ES-I3 (cell line): ENCODE measurements at regions not wholly inside any gene's neighbourhood (a gene's known extent, or its start where the extent isn't known, plus 50 kb on each side); places are given as distances from the start of the nearest gene placed in this dataset.

ENCODE experiments used
- H3K36me3 ChIP-seq: 2 replicates; pipeline ENCODE4 v1.6.1; 2013; ENCODE audit warnings: mild to moderate bottlenecking, low read length, control low read depth, moderate library complexity; ENCODE audit not compliant: insufficient read depth
- H3K4me1 ChIP-seq: 2 replicates; pipeline ENCODE4 v1.6.1; 2013; ENCODE audit warnings: mild to moderate bottlenecking, control low read depth, low read length; ENCODE audit not compliant: insufficient read depth
- H3K9ac ChIP-seq: 2 replicates; pipeline ENCODE4 v1.6.1; 2013; ENCODE audit warnings: low read depth, mild to moderate bottlenecking, low read length, moderate library complexity
- H3K9me3 ChIP-seq: 2 replicates; pipeline ENCODE4 v1.6.1; 2013; ENCODE audit warnings: mild to moderate bottlenecking, low read length, moderate library complexity; ENCODE audit not compliant: control insufficient read depth, insufficient read depth

DNA sequence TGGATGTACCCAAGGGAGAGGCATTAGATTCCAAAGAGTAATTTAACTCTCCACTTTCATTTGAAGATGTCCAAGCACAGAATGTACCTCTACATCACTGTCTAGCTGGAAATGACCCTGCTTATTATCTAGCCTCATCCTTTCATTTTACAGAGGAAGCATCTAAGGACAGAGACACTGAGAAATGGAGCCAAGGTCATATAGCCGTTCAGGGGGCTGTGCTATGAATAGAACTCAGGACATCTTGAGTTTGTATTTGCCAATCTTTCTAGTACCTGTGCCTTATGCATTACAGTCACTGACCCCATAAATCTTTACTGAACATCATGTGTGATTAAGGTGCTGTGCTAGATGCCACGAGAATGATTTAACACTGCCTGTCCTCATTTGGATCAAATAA lies 138.2 kb upstream of the SPTLC3 start:
- 0 out of 2 replicates have a peak, but pooled peaks cover 3% of the 10 kb centered on the region for H3K4me1 ChIP-seq
- no peak overlapping the region for H3K9ac ChIP-seq
- no peaks in the 10 kb centered on the region for H3K9me3 ChIP-seq
- H3K36me3 ChIP-seq, result no peaks in the 10 kb centered on the region

GRCh38 chr20:12874933-12875332 lies 133.8 kb upstream of the SPTLC3 start:
- no peaks in the 10 kb centered on the region for H3K36me3 ChIP-seq
- no peak overlapping the region for H3K9ac ChIP-seq
- H3K4me1 ChIP-seq, result 0 out of 2 replicates have a peak, but pooled peaks cover 3% of the 10 kb centered on the region
- H3K9me3 ChIP-seq, result no peaks in the 10 kb centered on the region

DNA sequence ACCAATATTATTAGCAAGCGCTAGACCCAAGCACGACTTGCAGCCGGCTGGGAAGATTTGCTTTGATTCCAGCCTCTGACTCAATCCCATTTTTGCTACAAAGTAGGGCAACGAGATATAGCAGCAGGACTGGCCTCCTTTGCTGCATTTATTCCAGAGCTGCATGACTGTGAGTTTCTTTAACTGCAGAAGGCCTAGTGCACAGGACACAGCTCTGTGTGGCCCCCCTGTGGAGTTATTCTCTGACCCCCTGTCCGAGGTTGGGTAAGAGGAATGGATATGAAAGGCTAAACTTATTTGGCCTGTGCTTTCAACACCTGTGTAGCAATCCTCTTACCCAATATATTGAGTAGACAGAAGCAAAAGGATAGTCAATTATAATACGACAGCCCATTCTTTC lies 133.3 kb upstream of the SPTLC3 start:
- no peak overlapping the region for H3K9ac ChIP-seq
- H3K4me1 ChIP-seq, result 0 out of 2 replicates have a peak, but pooled peaks cover 3% of the 10 kb centered on the region
- no peaks in the 10 kb centered on the region for H3K9me3 ChIP-seq
- no peaks in the 10 kb centered on the region for H3K36me3 ChIP-seq

GRCh38 chr20:12882832-12883506 lies 125.8 kb upstream of the SPTLC3 start:
- Histone ChIP-seq H3K36me3 (no peaks in the 10 kb centered on the region), H3K9me3 (no peaks in the 10 kb centered on the region; the same call in 1 of the 2 replicates), H3K4me1 (no peaks in the 10 kb centered on the region), H3K9ac (no peak overlapping the region)

DNA sequence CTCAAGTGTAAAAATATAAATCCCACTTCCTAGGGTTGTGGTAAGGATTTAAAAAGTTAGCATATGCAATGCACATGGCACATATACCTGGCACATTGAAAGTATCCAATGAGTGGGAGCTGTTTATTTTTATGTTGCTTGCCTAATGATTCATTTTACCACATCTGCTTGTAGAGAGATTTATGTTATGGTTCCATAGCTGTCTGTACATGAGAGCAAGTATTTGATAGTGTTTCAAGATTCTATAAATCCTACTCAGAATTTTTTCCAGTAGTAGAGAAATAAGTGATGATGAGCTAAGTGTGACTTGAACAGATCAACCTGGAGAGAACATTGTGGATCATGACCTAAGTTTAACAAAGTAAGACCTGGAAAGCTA lies 125.3 kb upstream of the SPTLC3 start:
- H3K9ac ChIP-seq, result no peak overlapping the region
- H3K36me3 ChIP-seq, result no peaks in the 10 kb centered on the region
- no peaks in the 10 kb centered on the region for H3K4me1 ChIP-seq
- H3K9me3 ChIP-seq, result no peaks in the 10 kb centered on the region; the same call in 1 of the 2 replicates

GRCh38 chr20:12886618-12887363 lies 122.0 kb upstream of the SPTLC3 start:
- no peaks in the 10 kb centered on the region; the same call in 1 of the 2 replicates for H3K9me3 ChIP-seq
- no peaks in the 10 kb centered on the region for H3K4me1 ChIP-seq
- no peak overlapping the region for H3K9ac ChIP-seq
- H3K36me3 ChIP-seq, result no peaks in the 10 kb centered on the region

DNA sequence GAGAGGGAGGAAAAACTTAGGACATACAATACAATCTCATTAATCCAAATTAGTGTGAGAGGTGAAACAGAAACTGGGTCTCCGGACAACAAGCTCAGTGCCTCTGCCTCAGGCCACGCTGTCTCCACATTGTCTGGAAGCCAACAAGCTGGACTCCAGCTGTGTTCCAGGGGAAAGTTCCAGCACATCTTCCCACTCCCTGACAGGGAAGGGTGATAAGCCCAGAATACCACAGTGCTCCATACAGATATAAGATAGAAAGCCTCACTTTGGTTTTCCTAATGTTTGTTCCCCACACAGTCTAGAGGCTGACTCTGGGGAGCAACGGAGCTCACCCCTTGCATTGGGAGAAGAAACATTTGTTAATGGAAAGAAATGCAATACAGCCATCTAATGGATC lies 117.1 kb upstream of the SPTLC3 start:
- Histone ChIP-seq H3K9ac (no peak overlapping the region), H3K9me3 (no peaks in the 10 kb centered on the region), H3K36me3 (no peaks in the 10 kb centered on the region), H3K4me1 (peaks cover 6% of the 10 kb centered on the region; the same call in 1 of the 2 replicates)

GRCh38 chr20:12893019-12893418 lies 115.8 kb upstream of the SPTLC3 start:
- Histone ChIP-seq H3K4me1 (peaks cover 6% of the 10 kb centered on the region; the same call in 1 of the 2 replicates), H3K9me3 (no peaks in the 10 kb centered on the region), H3K9ac (no peak overlapping the region), H3K36me3 (no peaks in the 10 kb centered on the region)

DNA sequence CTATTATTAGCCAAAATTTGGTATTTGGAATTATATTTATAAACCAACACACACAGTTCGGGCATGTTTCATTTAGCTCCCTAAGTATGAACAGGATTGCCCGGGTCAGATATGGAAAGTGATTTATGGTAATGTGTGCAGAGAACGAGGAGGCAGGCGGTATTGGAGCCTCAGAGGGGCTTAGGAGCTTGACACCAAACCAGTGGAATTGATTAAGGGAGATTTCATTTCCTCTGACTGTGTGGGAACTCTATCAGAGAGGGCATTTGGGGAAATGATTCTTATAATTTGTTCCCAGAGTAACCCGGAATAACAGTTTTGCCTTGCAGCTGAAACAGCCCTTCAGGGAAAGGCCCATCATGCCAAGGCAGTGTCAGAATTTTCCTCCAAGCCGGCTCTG lies 115.1 kb upstream of the SPTLC3 start:
- no peak overlapping the region for H3K9ac ChIP-seq
- H3K9me3 ChIP-seq, result no peaks in the 10 kb centered on the region
- H3K4me1 ChIP-seq, result peaks cover 6% of the 10 kb centered on the region; the same call in 1 of the 2 replicates
- H3K36me3 ChIP-seq, result no peaks in the 10 kb centered on the region

- no peaks in the 10 kb centered on the region for H3K36me3 ChIP-seq
- no peaks in the 10 kb centered on the region for H3K9me3 ChIP-seq
- no peak overlapping the region for H3K9ac ChIP-seq
- peaks cover 6% of the 10 kb centered on the region; the same call in 1 of the 2 replicates for H3K4me1 ChIP-seq
These were observed 114.7 kb upstream of the SPTLC3 start for GRCh38 chr20:12894089-12894488.

- H3K4me1 ChIP-seq, result peaks cover 6% of the 10 kb centered on the region; the same call in 1 of the 2 replicates
- no peak overlapping the region for H3K9ac ChIP-seq
- no peaks in the 10 kb centered on the region for H3K36me3 ChIP-seq
- H3K9me3 ChIP-seq, result no peaks in the 10 kb centered on the region
These were observed 112.6 kb upstream of the SPTLC3 start for GRCh38 chr20:12896180-12896579.

DNA sequence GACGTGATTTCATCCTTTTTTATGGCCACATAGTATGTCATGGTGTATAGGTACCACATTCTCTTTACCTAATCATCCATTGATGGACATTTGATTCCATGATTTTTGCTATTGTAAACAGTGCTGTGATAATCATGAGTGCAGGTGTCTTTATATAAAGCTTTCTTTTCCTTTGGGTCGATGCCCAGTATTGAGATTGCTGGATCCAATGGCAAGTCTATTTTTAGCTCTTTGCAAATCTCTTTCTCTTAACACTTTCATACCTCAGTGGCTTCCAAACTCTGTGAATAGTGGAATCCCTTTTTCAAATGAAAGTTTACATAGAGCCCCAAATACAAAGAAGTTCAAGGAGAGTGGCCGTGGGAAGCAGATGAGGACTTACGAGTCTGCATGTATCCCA lies 105.8 kb upstream of the SPTLC3 start:
- Histone ChIP-seq H3K9ac (no peak overlapping the region), H3K4me1 (no peaks in the 10 kb centered on the region), H3K36me3 (no peaks in the 10 kb centered on the region), H3K9me3 (no peaks in the 10 kb centered on the region)

DNA sequence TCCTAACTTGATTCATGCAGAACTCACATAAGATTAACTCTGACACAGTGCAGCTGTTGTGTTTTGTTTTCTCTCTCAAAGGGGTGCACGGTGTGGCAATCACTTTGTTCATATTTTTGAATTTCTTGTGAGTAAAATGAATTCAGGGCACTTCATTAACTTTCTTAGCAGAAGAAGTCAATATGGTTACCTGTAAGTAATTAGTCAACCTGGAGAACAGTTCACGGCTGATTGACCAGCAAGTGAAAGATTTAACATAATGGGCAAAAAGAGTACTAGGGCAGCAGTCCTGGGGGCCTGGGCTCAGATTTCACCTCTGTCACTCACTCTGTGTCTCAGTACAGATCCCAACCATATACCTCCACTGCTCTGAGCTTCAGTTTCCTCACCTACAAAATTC lies 102.4 kb upstream of the SPTLC3 start:
- H3K9ac ChIP-seq, result no peak overlapping the region
- H3K9me3 ChIP-seq, result no peaks in the 10 kb centered on the region
- H3K36me3 ChIP-seq, result no peaks in the 10 kb centered on the region
- H3K4me1 ChIP-seq, result no peaks in the 10 kb centered on the region

GRCh38 chr20:12911372-12911771 lies 97.4 kb upstream of the SPTLC3 start:
- Histone ChIP-seq H3K36me3 (no peaks in the 10 kb centered on the region), H3K9ac (no peak overlapping the region), H3K9me3 (no peaks in the 10 kb centered on the region), H3K4me1 (peaks cover 4% of the 10 kb centered on the region; the same call in 1 of the 2 replicates)
